Femur (tissue), 1 donor: ENCODE measurements at regions not wholly inside any gene's neighbourhood (a gene's known extent, or its start where the extent isn't known, plus 50 kb on each side); places are given as distances from the start of the nearest gene placed in this dataset.

Source experiments
- DNase-seq: peaks from one replicate; pipeline ENCODE4 v3.0.0-alpha.2; 2017

- DNase-seq: no peak
Observed at GRCh38 chr4:175559526-175559925, 252.5 kb downstream of the GPM6A start.

GRCh38 chr4:175560604-175561003 lies 251.5 kb downstream of the GPM6A start:
- no peak for DNase-seq

GRCh38 chr4:175561696-175562095 lies 250.4 kb downstream of the GPM6A start:
- DNase-seq: no peak

- no peak for DNase-seq
Observed at GRCh38 chr4:175562111-175562510, 250.0 kb downstream of the GPM6A start.

- DNase-seq: no peak
Observed at GRCh38 chr4:175562542-175562941, 249.5 kb downstream of the GPM6A start.
